HTR-8/SVneo (cell line): ENCODE measurements at regions not wholly inside any gene's neighbourhood (a gene's known extent, or its start where the extent isn't known, plus 50 kb on each side); places are given as distances from the start of the nearest gene placed in this dataset.
"Not testable (repeated sequence)": the region's sequence is repeated elsewhere in the genome, so short reads cannot be mapped to it uniquely, and the experiment has no call there.

Source experiments
- DNase-seq: peaks from one replicate; pipeline ENCODE4 v3.0.0; 2011; ENCODE audit warnings: low spot score, mixed read lengths; ENCODE audit not compliant: insufficient read length
- FAIRE-seq: peaks from 2 replicates; lab custom pipeline; 2011; peaks lifted over from hg19 to GRCh38; lab: Jason Lieb, UNC

- DNase-seq (no peak), FAIRE-seq (no peak)
Measured at GRCh38 chr2:183519371-183520056, 395.3 kb downstream of the NUP35 start.

DNA sequence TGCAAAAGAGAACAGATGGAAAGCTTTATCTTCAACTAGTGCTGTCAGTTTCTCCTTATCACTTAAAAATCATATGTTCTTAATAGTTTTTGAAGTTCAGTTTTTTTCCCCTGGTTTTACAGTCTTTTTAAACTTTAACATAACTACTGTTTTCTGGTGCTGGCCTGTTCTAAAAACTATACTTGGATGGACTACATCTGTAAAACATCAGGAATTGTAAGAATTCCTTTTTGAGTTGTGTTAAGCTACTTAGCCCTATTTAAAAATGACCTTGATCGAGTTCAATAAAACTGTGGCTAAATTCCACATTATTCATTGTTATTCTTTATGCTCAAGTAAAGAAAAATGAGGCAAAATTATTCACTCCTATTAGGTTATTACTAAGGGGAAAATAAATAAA, 397.7 kb downstream of the NUP35 start:
- FAIRE-seq, result no peak
- no peak for DNase-seq

- FAIRE-seq, result no peak
Measured at GRCh38 chr2:183522489-183523266, 398.4 kb downstream of the NUP35 start.

DNA sequence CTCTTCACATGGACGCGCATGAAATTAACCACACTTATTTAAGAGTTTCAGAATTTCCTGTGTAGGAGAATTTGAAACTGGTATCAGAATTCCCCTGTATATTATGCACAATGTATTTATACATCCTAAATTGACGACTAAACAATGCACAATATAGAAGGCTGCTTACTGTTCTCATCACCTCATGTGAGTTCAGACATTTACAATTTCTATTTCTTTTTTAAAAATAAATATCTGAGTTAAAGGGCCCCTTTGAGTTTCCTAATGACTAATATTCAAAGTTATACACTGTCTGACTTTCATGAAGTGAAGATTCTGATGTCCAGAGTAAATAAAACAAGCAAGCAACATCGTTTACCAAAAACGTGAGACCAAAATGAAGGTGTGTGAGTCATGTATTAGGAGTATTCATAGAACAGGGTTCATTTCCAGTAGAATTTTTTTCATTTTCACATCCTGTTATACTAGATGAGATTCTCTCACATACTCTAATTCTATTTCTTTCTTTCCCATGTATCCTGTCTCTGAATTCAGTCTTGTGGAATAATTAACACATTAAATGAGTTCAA, 406.2 kb downstream of the NUP35 start:
- no peak for DNase-seq
- no peak for FAIRE-seq

More at GRCh38 chr2:183522489-183523266, 398.4 kb downstream of the NUP35 start:
- DNase-seq, result no peak

GRCh38 chr2:183532514-183532913, 408.3 kb downstream of the NUP35 start:
- no peak for FAIRE-seq

GRCh38 chr2:183533021-183533420, 408.8 kb downstream of the NUP35 start:
- no peak for DNase-seq
- no peak for FAIRE-seq

More at GRCh38 chr2:183532514-183532913, 408.3 kb downstream of the NUP35 start:
- DNase-seq, result no peak

GRCh38 chr2:183536290-183536689, 412.0 kb downstream of the NUP35 start:
- FAIRE-seq (no peak), DNase-seq (no peak)

GRCh38 chr2:183536714-183537113, 412.5 kb downstream of the NUP35 start:
- no peak for DNase-seq
- no peak for FAIRE-seq

- FAIRE-seq (peak; percentile 31), DNase-seq (peak; percentile 15)
Measured at GRCh38 chr2:183541766-183542165, 417.5 kb downstream of the NUP35 start.

DNA sequence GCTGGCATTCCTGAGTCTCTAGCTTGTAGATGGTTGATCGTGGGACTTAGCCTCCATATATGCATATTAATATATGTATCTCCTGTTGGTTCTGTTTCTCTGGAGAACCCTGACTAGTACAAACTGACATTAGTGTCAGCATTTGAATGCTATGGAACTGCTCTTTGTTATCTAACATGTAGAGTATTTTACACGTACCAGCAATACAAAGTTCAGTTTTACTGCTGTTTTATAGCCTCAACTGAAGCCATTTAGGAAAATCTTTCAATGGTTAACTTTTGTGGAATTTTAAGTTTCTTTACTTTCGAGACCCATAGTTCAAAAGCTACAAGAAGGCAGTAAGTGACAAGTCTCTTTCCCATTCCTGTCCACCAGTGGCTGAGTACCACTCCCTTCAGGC, 418.4 kb downstream of the NUP35 start:
- no peak for DNase-seq
- FAIRE-seq, result no peak

GRCh38 chr2:183543222-183543621, 419.0 kb downstream of the NUP35 start:
- no peak for DNase-seq
- no peak for FAIRE-seq

GRCh38 chr2:183543731-183544130, 419.5 kb downstream of the NUP35 start:
- DNase-seq, result no peak
- no peak for FAIRE-seq

- DNase-seq, FAIRE-seq: not testable (repeated sequence)
Measured at GRCh38 chr2:183546560-183547350, 422.5 kb downstream of the NUP35 start.

DNA sequence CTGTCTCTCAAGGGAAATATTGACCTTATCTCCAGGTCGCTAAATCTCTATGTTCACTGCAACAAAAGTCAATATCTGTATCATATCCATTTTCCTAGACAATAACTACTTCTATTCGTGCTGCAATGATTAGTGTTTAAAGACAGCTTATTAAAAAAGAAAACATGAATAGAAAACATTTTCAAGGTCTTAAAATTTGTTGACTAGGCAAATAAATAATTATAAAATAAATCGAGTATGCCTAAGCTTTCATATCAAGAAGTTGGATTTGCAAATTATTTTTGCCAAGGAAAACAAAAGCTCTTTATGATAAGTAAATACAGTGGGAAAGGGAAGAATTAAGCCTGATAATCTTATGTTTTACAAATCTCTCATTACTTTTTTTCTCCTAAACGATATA, 428.5 kb downstream of the NUP35 start:
- DNase-seq, result no peak

GRCh38 chr2:183564726-183565125, 440.5 kb downstream of the NUP35 start:
- no peak for FAIRE-seq

More for the DNA sequence above, 428.5 kb downstream of the NUP35 start:
- no peak for FAIRE-seq

GRCh38 chr2:183575481-183575880, 451.2 kb downstream of the NUP35 start:
- FAIRE-seq (no peak), DNase-seq (no peak)

More at GRCh38 chr2:183564726-183565125, 440.5 kb downstream of the NUP35 start:
- no peak for DNase-seq

DNA sequence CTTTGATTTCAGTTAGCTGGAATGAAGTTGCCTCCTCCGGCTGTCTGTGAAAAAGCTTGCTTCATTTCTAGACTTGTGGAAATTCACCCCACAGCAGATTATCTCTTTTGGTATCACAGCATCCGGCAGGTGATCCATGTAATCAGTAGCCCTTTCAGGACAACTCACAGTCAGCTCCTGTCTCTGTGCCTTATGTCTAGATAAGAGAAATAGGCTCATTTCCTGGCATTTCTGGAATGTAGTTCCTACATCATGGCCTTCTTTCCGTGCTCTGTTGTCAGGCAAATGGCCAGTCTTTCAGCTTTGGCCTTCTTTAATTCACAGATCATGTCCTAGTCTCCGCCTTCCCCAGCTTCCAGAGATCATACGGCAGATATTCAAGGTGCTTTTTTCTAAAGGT, 455.4 kb downstream of the NUP35 start:
- DNase-seq (no peak), FAIRE-seq (no peak)

DNA sequence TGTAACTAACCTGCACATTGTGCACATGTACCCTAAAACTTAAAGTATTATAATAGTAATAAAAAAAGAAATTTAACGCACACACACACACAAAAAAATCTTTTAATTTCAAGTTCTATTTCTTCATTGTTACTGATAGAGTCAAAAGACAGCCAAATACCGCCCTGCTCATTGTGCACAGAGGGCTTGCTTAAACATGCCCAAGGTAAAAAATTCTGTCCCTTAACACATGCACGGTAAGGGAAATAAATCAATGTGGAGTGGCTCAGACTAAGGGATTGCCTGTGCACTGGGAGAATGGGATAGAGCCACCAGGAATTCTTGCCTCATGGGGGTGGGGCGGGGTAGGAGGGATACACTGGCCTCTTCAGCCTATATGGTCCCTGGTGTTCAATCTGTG, 468.0 kb downstream of the NUP35 start:
- no peak for FAIRE-seq
- no peak for DNase-seq

- FAIRE-seq, result no peak
Measured at GRCh38 chr2:183594150-183594549, 469.9 kb downstream of the NUP35 start.

GRCh38 chr2:183597841-183598240, 473.6 kb downstream of the NUP35 start:
- no peak for FAIRE-seq
- no peak for DNase-seq

More at GRCh38 chr2:183594150-183594549, 469.9 kb downstream of the NUP35 start:
- DNase-seq, result no peak
